GM12878 (cell line): ENCODE measurements at regions not wholly inside any gene's neighbourhood (a gene's known extent, or its start where the extent isn't known, plus 50 kb on each side); places are given as distances from the start of the nearest gene placed in this dataset.

Source experiments
- CEBPZ ChIP-seq: fragments of 150-350 bp; IDR thresholded peaks from 2 replicates; pipeline ENCODE4 v1.6.1; 2016; ENCODE audit warnings: low read depth, low read length
- CTCF ChIP-seq, 3 experiments: IDR thresholded peaks in 2 of 3; conservative IDR thresholded peaks in 1 of 3; 2 replicates each; pipeline ENCODE4 v1.5.1; 2011; ENCODE audit warnings: low read depth in 3 of 3, low read length in 3 of 3, mild to moderate bottlenecking in 3 of 3, control low read depth in 2 of 3, moderate library complexity in 2 of 3, inconsistent platforms in 1 of 3, mixed read lengths in 1 of 3; ENCODE audit not compliant: control insufficient read depth in 2 of 3, insufficient read depth in 1 of 3; ENCODE audit errors: extremely low read depth in 1 of 3
- HCFC1 ChIP-seq: fragments of 150-350 bp; IDR thresholded peaks from 2 replicates; pipeline ENCODE4 v1.6.1; 2014; ENCODE audit warnings: low read length
- MXI1 ChIP-seq: fragments of 150-350 bp; IDR thresholded peaks from 2 replicates; pipeline ENCODE4 v1.6.1; 2011; ENCODE audit warnings: low read depth, mild to moderate bottlenecking, inconsistent platforms, low read length, improper control_type of control experiment
- SMC3 ChIP-seq: IDR thresholded peaks from 2 replicates; pipeline ENCODE4 v1.6.1; 2011; ENCODE audit warnings: low read length, improper control_type of control experiment, borderline replicate concordance
- ZBTB11 ChIP-seq: fragments of 450-650 bp; formaldehyde crosslinking; IDR thresholded peaks from 2 replicates; pipeline ENCODE4 v1.5.0; 2022; ENCODE audit warnings: mild to moderate bottlenecking, missing genetic modification characterization

- TF ChIP-seq SMC3 (no peak), CEBPZ (no peak), ZBTB11 (CRISPR knock-in tag) (no peak), HCFC1 (no peak), MXI1 (no peak), CTCF (IDR thresholded peaks at IDR 0.05 in 2 of 3, conservative IDR thresholded peaks at IDR 0.05 in 1 of 3; ENCODE audit: control insufficient read depth in 2 of 3, extremely low read depth in 1 of 3, insufficient read depth in 1 of 3, low read depth in 3 of 3, low read length in 3 of 3) (no peak)
Measured at GRCh38 chr18:47689371-47689770, 241.1 kb downstream of the SMAD2 start.
